Bronchial epithelial cell (primary cell): ENCODE measurements at regions not wholly inside any gene's neighbourhood (a gene's known extent, or its start where the extent isn't known, plus 50 kb on each side); places are given as distances from the start of the nearest gene placed in this dataset.

ENCODE experiments used
- DNase-seq: peaks from one replicate; pipeline ENCODE4 v3.0.0-alpha.2; 2010; ENCODE audit warnings: low read depth
- FAIRE-seq: peaks from 2 replicates; lab custom pipeline; 2011; peaks lifted over from hg19 to GRCh38; lab: Jason Lieb, UNC
- H3K27me3 ChIP-seq: 2 replicates; pipeline ENCODE4 v1.5.1; 2011; ENCODE audit warnings: low read length; ENCODE audit not compliant: control insufficient read depth, insufficient read depth
- H3K36me3 ChIP-seq: 2 replicates; pipeline ENCODE4 v1.5.1; 2011; ENCODE audit warnings: low read length; ENCODE audit not compliant: control insufficient read depth, insufficient read depth
- H3K4me3 ChIP-seq: 2 replicates; pipeline ENCODE4 v1.5.1; 2011; ENCODE audit warnings: mild to moderate bottlenecking, low read depth, low read length, control low read depth
- CTCF ChIP-seq: IDR thresholded peaks from 2 replicates; pipeline ENCODE4 v1.5.1; 2011; ENCODE audit warnings: mild to moderate bottlenecking, moderate library complexity, low read length, control low read depth, inconsistent platforms; ENCODE audit not compliant: insufficient read depth, severe bottlenecking

GRCh38 chr14:58703161-58703506 is 65.4 kb downstream of the DACT1 start:
- TF ChIP-seq CTCF, result no peak
- no peak overlapping the region for H3K4me3 ChIP-seq
- DNase-seq (no peak), FAIRE-seq (no peak)
- peaks cover 4% of the 10 kb centered on the region for H3K27me3 ChIP-seq
- H3K36me3 ChIP-seq, result no peaks in the 10 kb centered on the region

GRCh38 chr14:58705066-58705465 is 67.3 kb downstream of the DACT1 start:
- TF ChIP-seq CTCF, result no peak
- FAIRE-seq, result no peak
- no peak for DNase-seq

GRCh38 chr14:58707949-58708348 is 70.2 kb downstream of the DACT1 start:
- no peak for DNase-seq
- FAIRE-seq, result no peak
- Histone ChIP-seq H3K36me3 (no peaks in the 10 kb centered on the region), H3K4me3 (no peak overlapping the region), H3K27me3 (peaks cover 6% of the 10 kb centered on the region)
- TF ChIP-seq CTCF, result no peak

More at GRCh38 chr14:58705066-58705465, 67.3 kb downstream of the DACT1 start:
- Histone ChIP-seq H3K36me3 (no peaks in the 10 kb centered on the region), H3K4me3 (no peak overlapping the region), H3K27me3 (peaks cover 5% of the 10 kb centered on the region)

- DNase-seq (no peak), FAIRE-seq (no peak)
- Histone ChIP-seq H3K27me3 (peaks cover 5% of the 10 kb centered on the region), H3K36me3 (no peaks in the 10 kb centered on the region), H3K4me3 (no peak overlapping the region)
- no peak for TF ChIP-seq CTCF
Observed at GRCh38 chr14:58709949-58710348, 72.2 kb downstream of the DACT1 start.

GRCh38 chr14:58711382-58711781 is 73.6 kb downstream of the DACT1 start:
- TF ChIP-seq CTCF, result no peak
- H3K27me3 ChIP-seq, result peaks cover 8% of the 10 kb centered on the region
- H3K4me3 ChIP-seq, result no peak overlapping the region
- DNase-seq (no peak), FAIRE-seq (no peak)
- H3K36me3 ChIP-seq, result no peaks in the 10 kb centered on the region

GRCh38 chr14:58712357-58712756 is 74.6 kb downstream of the DACT1 start:
- DNase-seq, result no peak
- H3K4me3 ChIP-seq, result no peak overlapping the region
- H3K36me3 ChIP-seq, result no peaks in the 10 kb centered on the region
- H3K27me3 ChIP-seq, result peaks cover 8% of the 10 kb centered on the region
- no peak for TF ChIP-seq CTCF
- no peak for FAIRE-seq
